Mesendoderm (in vitro differentiated cells): ENCODE measurements at regions not wholly inside any gene's neighbourhood (a gene's known extent, or its start where the extent isn't known, plus 50 kb on each side); places are given as distances from the start of the nearest gene placed in this dataset.

Experiments used
- DNase-seq: peaks from one replicate; pipeline ENCODE4 v3.0.0; 2013
- H2AK5ac ChIP-seq: 2 replicates; pipeline ENCODE4 v1.6.1; 2013; ENCODE audit warnings: low read length, inconsistent platforms
- H2BK120ac ChIP-seq: 2 replicates; pipeline ENCODE4 v1.6.1; 2013; ENCODE audit warnings: low read depth, mild to moderate bottlenecking, low read length, moderate library complexity, mixed read lengths
- H2BK15ac ChIP-seq: replicated peaks from 2 replicates; pipeline ENCODE4 v1.6.1; 2013; ENCODE audit warnings: low read depth, mild to moderate bottlenecking, moderate library complexity
- H2BK5ac ChIP-seq: 2 replicates; pipeline ENCODE4 v1.6.1; 2013; ENCODE audit warnings: low read length, inconsistent platforms
- H3K18ac ChIP-seq: 2 replicates; pipeline ENCODE4 v1.6.1; 2013; ENCODE audit warnings: mild to moderate bottlenecking, low read length, mixed read lengths
- H3K23ac ChIP-seq: one replicate; pipeline ENCODE4 v1.6.1; 2013; ENCODE audit warnings: low read length
- H3K27ac ChIP-seq: 2 replicates; pipeline ENCODE4 v1.5.1; 2013; ENCODE audit warnings: low read depth, mild to moderate bottlenecking, inconsistent platforms, low read length, moderate library complexity
- H3K27me3 ChIP-seq: 2 replicates; pipeline ENCODE4 v1.6.1; 2013; ENCODE audit warnings: low read length, control low read depth, mild to moderate bottlenecking, inconsistent platforms; ENCODE audit not compliant: insufficient read depth, poor library complexity
- H3K36me3 ChIP-seq: 2 replicates; pipeline ENCODE4 v1.6.1; 2013; ENCODE audit warnings: low read length, inconsistent platforms; ENCODE audit not compliant: control insufficient read depth, insufficient read depth
- H3K4ac ChIP-seq: one replicate; pipeline ENCODE4 v1.6.1; 2013; ENCODE audit warnings: low read depth, mild to moderate bottlenecking, low read length, moderate library complexity
- H3K4me1 ChIP-seq: 2 replicates; pipeline ENCODE4 v1.6.1; 2013; ENCODE audit warnings: low read depth, low read length, inconsistent platforms; ENCODE audit not compliant: control insufficient read depth
- H3K4me2 ChIP-seq: 2 replicates; pipeline ENCODE4 v1.6.1; 2013; ENCODE audit warnings: low read length
- H3K4me3 ChIP-seq: 2 replicates; pipeline ENCODE4 v1.5.1; 2013; ENCODE audit warnings: mild to moderate bottlenecking, low read length
- H3K56ac ChIP-seq: one replicate; pipeline ENCODE4 v1.6.1; 2013; ENCODE audit warnings: low read length
- H3K79me1 ChIP-seq: 2 replicates; pipeline ENCODE4 v1.6.1; 2013; ENCODE audit warnings: low read length, inconsistent platforms
- H3K79me2 ChIP-seq: 2 replicates; pipeline ENCODE4 v1.6.1; 2013; ENCODE audit warnings: mild to moderate bottlenecking, low read length; ENCODE audit not compliant: control insufficient read depth, insufficient read depth
- H3K9ac ChIP-seq: 2 replicates; pipeline ENCODE4 v1.6.1; 2013; ENCODE audit warnings: low read length, inconsistent platforms
- H4K5ac ChIP-seq: one replicate; pipeline ENCODE4 v1.6.1; 2013; ENCODE audit warnings: low read length
- H4K8ac ChIP-seq: one replicate; pipeline ENCODE4 v1.6.1; 2013; ENCODE audit warnings: low read depth, mild to moderate bottlenecking, control low read depth, low read length, moderate library complexity
- WGBS: extraction: QIAGEN DNeasy Blood & Tissue Kit; methylation state at CpG from one replicate; pipeline ENCODE4 v1.1.7; 2013; ENCODE audit warnings: low lambda C conversion rate, missing lambda C conversion rate; ENCODE audit not compliant: insufficient coverage; ENCODE audit errors: extremely low coverage; 5-methylcytosine and 5-hydroxymethylcytosine counted together

GRCh38 chr10:17516376-17516775 is 62.0 kb upstream of the ST8SIA6 start:
- no peak overlapping the region for H2BK5ac ChIP-seq
- H2BK15ac ChIP-seq = no peak overlapping the region
- no CpG with 5 or more reads among the region's 6 CpGs for whole genome bisulfite sequencing
- no peak overlapping the region for H3K27ac ChIP-seq
- DNase-seq = no peak
- no peak overlapping the region for H3K56ac ChIP-seq
- H3K27me3 ChIP-seq = no peaks in the 10 kb centered on the region
- H3K4ac ChIP-seq = no peak overlapping the region
- H3K79me2 ChIP-seq = no peaks in the 10 kb centered on the region
- no peak overlapping the region for H3K4me2 ChIP-seq
- H3K4me3 ChIP-seq = no peak overlapping the region
- no peak overlapping the region for H3K18ac ChIP-seq
- no peaks in the 10 kb centered on the region for H3K36me3 ChIP-seq
- no peak overlapping the region for H3K23ac ChIP-seq
- H3K79me1 ChIP-seq = no peaks in the 10 kb centered on the region
- H3K4me1 ChIP-seq = no peaks in the 10 kb centered on the region
- H3K9ac ChIP-seq = no peak overlapping the region
- H4K5ac ChIP-seq = no peak overlapping the region
- no peak overlapping the region for H2AK5ac ChIP-seq
- H4K8ac ChIP-seq = no peak overlapping the region
- no peak overlapping the region for H2BK120ac ChIP-seq

GRCh38 chr10:17512341-17513001 is 58.1 kb upstream of the ST8SIA6 start:
- H3K4me3 ChIP-seq = no peak overlapping the region
- H3K79me2 ChIP-seq = no peaks in the 10 kb centered on the region
- no peak overlapping the region for H2BK120ac ChIP-seq
- H3K79me1 ChIP-seq = no peaks in the 10 kb centered on the region
- H3K4ac ChIP-seq = no peak overlapping the region
- H3K27me3 ChIP-seq = no peaks in the 10 kb centered on the region
- H4K5ac ChIP-seq = no peak overlapping the region
- no peak overlapping the region for H2BK15ac ChIP-seq
- H3K36me3 ChIP-seq = no peaks in the 10 kb centered on the region
- no peak overlapping the region for H2AK5ac ChIP-seq
- peak; percentile 8 for DNase-seq
- H3K18ac ChIP-seq = no peak overlapping the region
- no peak overlapping the region for H3K27ac ChIP-seq
- no peak overlapping the region for H3K56ac ChIP-seq
- no CpG with 5 or more reads among the region's 5 CpGs for WGBS
- no peaks in the 10 kb centered on the region for H3K4me1 ChIP-seq
- no peak overlapping the region for H3K23ac ChIP-seq
- H2BK5ac ChIP-seq = no peak overlapping the region
- H4K8ac ChIP-seq = no peak overlapping the region
- no peak overlapping the region for H3K9ac ChIP-seq
- H3K4me2 ChIP-seq = no peak overlapping the region

GRCh38 chr10:17510242-17510908 is 56.0 kb upstream of the ST8SIA6 start:
- no peaks in the 10 kb centered on the region for H3K4me1 ChIP-seq
- H2BK15ac ChIP-seq = no peak overlapping the region
- H4K5ac ChIP-seq = no peak overlapping the region
- H2BK5ac ChIP-seq = no peak overlapping the region
- H3K36me3 ChIP-seq = no peaks in the 10 kb centered on the region
- H3K23ac ChIP-seq = no peak overlapping the region
- no peak overlapping the region for H2BK120ac ChIP-seq
- no CpG with 5 or more reads among the region's 5 CpGs for WGBS
- no peak overlapping the region for H3K4ac ChIP-seq
- H4K8ac ChIP-seq = no peak overlapping the region
- H3K18ac ChIP-seq = no peak overlapping the region
- no peaks in the 10 kb centered on the region for H3K79me2 ChIP-seq
- no peak overlapping the region for H2AK5ac ChIP-seq
- H3K4me2 ChIP-seq = no peak overlapping the region
- no peak overlapping the region for H3K9ac ChIP-seq
- no peak overlapping the region for H3K56ac ChIP-seq
- no peak overlapping the region for H3K4me3 ChIP-seq
- H3K27ac ChIP-seq = no peak overlapping the region
- H3K27me3 ChIP-seq = no peaks in the 10 kb centered on the region
- no peaks in the 10 kb centered on the region for H3K79me1 ChIP-seq
- DNase-seq = no peak

GRCh38 chr10:17507538-17507937 is 53.1 kb upstream of the ST8SIA6 start:
- H2BK5ac ChIP-seq = no peak overlapping the region
- no peak overlapping the region for H2BK120ac ChIP-seq
- DNase-seq = no peak
- no peak overlapping the region for H3K18ac ChIP-seq
- H3K4me1 ChIP-seq = no peaks in the 10 kb centered on the region
- H3K4me2 ChIP-seq = no peak overlapping the region
- no peak overlapping the region for H3K27ac ChIP-seq
- no peaks in the 10 kb centered on the region for H3K79me1 ChIP-seq
- H3K36me3 ChIP-seq = no peaks in the 10 kb centered on the region
- no peak overlapping the region for H3K4me3 ChIP-seq
- no peak overlapping the region for H4K5ac ChIP-seq
- no peak overlapping the region for H3K23ac ChIP-seq
- H3K56ac ChIP-seq = no peak overlapping the region
- no peak overlapping the region for H3K9ac ChIP-seq
- no peak overlapping the region for H3K4ac ChIP-seq
- no peak overlapping the region for H2AK5ac ChIP-seq
- H3K27me3 ChIP-seq = no peaks in the 10 kb centered on the region
- no peak overlapping the region for H2BK15ac ChIP-seq
- H3K79me2 ChIP-seq = no peaks in the 10 kb centered on the region
- no peak overlapping the region for H4K8ac ChIP-seq
- WGBS = no CpG with 5 or more reads among the region's 4 CpGs

- Histone ChIP-seq H3K4ac (no peak overlapping the region), H3K79me1 (no peaks in the 10 kb centered on the region), H4K5ac (no peak overlapping the region), H3K9ac (no peak overlapping the region), H3K4me2 (no peak overlapping the region), H3K18ac (no peak overlapping the region), H3K4me1 (no peaks in the 10 kb centered on the region), H2BK5ac (no peak overlapping the region), H2BK120ac (no peak overlapping the region), H3K4me3 (no peak overlapping the region), H2BK15ac (no peak overlapping the region), H3K56ac (no peak overlapping the region), H3K79me2 (no peaks in the 10 kb centered on the region), H3K23ac (no peak overlapping the region), H3K36me3 (no peaks in the 10 kb centered on the region), H3K27ac (no peak overlapping the region), H3K27me3 (no peaks in the 10 kb centered on the region), H4K8ac (no peak overlapping the region), H2AK5ac (no peak overlapping the region)
- DNase-seq = no peak
- no CpG with 5 or more reads among the region's 3 CpGs for WGBS
Measured at GRCh38 chr10:17506856-17507471, 52.6 kb upstream of the ST8SIA6 start.
